Prostate gland (tissue), 2 donors: ENCODE measurements at regions not wholly inside any gene's neighbourhood (a gene's known extent, or its start where the extent isn't known, plus 50 kb on each side); places are given as distances from the start of the nearest gene placed in this dataset.

ENCODE experiments used
- POLR2AphosphoS5 ChIP-seq: sonication (generic); formaldehyde crosslinking; IDR thresholded peaks from one replicate; pipeline ENCODE4 v1.6.1; 2017; ENCODE audit warnings: antibody characterized with exemption
- TF ChIP-seq, protein P1 (sequence below), 4 experiments: fragments of 200-600 bp in 2 of 4; fragments of 450-650 bp in 2 of 4; sonication (generic) in 2 of 4; IDR thresholded peaks; 1 replicate in 3 of 4; 2 replicates in 1 of 4; pipeline ENCODE4 v1.5.1; 2016 to 2019; ENCODE audit warnings: antibody characterized with exemption in 4 of 4, mild to moderate bottlenecking in 2 of 4, moderate library complexity in 2 of 4

DNA sequence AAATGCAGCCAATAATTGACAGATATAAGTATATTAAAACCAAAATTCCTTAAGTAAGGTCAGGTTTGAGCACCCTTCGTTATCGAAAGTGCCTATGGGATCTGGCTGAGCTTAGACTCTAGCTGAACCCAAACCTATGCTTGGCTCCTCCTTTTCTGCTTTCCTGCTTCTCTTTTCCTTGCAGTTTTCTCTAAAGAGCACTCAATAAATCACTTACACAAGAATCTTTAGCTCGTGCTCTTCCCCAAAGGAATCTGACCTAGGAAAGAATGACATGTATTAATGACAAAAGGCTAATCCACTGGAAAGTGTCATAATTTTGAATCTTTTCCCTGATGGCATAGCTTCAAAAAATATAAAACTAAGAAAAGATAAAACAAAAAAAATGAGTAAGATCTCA, 282.7 kb downstream of the DKK2 start:
- TF ChIP-seq, protein P1, sequence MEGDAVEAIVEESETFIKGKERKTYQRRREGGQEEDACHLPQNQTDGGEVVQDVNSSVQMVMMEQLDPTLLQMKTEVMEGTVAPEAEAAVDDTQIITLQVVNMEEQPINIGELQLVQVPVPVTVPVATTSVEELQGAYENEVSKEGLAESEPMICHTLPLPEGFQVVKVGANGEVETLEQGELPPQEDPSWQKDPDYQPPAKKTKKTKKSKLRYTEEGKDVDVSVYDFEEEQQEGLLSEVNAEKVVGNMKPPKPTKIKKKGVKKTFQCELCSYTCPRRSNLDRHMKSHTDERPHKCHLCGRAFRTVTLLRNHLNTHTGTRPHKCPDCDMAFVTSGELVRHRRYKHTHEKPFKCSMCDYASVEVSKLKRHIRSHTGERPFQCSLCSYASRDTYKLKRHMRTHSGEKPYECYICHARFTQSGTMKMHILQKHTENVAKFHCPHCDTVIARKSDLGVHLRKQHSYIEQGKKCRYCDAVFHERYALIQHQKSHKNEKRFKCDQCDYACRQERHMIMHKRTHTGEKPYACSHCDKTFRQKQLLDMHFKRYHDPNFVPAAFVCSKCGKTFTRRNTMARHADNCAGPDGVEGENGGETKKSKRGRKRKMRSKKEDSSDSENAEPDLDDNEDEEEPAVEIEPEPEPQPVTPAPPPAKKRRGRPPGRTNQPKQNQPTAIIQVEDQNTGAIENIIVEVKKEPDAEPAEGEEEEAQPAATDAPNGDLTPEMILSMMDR (IDR thresholded peaks at IDR 0.05): no peak
- TF ChIP-seq POLR2AphosphoS5: no peak
